Trophoblast cell (in vitro differentiated cells and primary cell): ENCODE measurements at regions not wholly inside any gene's neighbourhood (a gene's known extent, or its start where the extent isn't known, plus 50 kb on each side); places are given as distances from the start of the nearest gene placed in this dataset.
A peak's percentile ranks its signal among the peaks of the same experiment; 100 is the strongest.

Source experiments
- DNase-seq, 2 donors: peaks; one replicate each; pipeline ENCODE4 v3.0.0-alpha.2; 2016
- H2AFZ ChIP-seq: 2 replicates; pipeline ENCODE4 v1.6.1; 2013; ENCODE audit warnings: low read length, moderate library complexity, mild to moderate bottlenecking; ENCODE audit not compliant: insufficient read depth, poor library complexity
- H2AK5ac ChIP-seq: 2 replicates; pipeline ENCODE4 v1.6.1; 2013; ENCODE audit warnings: mild to moderate bottlenecking, low read length
- H2BK120ac ChIP-seq: 2 replicates; pipeline ENCODE4 v1.6.1; 2013; ENCODE audit warnings: low read length, mild to moderate bottlenecking, moderate library complexity; ENCODE audit not compliant: insufficient read depth, poor library complexity
- H2BK12ac ChIP-seq: 2 replicates; pipeline ENCODE4 v1.6.1; 2013; ENCODE audit warnings: mild to moderate bottlenecking, low read length, moderate library complexity
- H2BK5ac ChIP-seq: 2 replicates; pipeline ENCODE4 v1.6.1; 2013; ENCODE audit warnings: low read length, low read depth, moderate library complexity, mild to moderate bottlenecking; ENCODE audit not compliant: poor library complexity
- H3K14ac ChIP-seq: 2 replicates; pipeline ENCODE4 v1.6.1; 2013; ENCODE audit warnings: mild to moderate bottlenecking, low read length
- H3K18ac ChIP-seq: 2 replicates; pipeline ENCODE4 v1.6.1; 2013; ENCODE audit warnings: mild to moderate bottlenecking, low read length
- H3K23ac ChIP-seq: 2 replicates; pipeline ENCODE4 v1.6.1; 2013; ENCODE audit warnings: low read length
- H3K27ac ChIP-seq: 2 replicates; pipeline ENCODE4 v1.5.1; 2013; ENCODE audit warnings: low read depth, mild to moderate bottlenecking, inconsistent platforms, low read length, moderate library complexity
- H3K27me3 ChIP-seq: 2 replicates; pipeline ENCODE4 v1.6.1; 2013; ENCODE audit warnings: inconsistent platforms, mild to moderate bottlenecking, low read length, moderate library complexity; ENCODE audit not compliant: insufficient read depth
- H3K36me3 ChIP-seq, 2 experiments: 1 replicate in 1 of 2; 2 replicates in 1 of 2; pipeline ENCODE4 v1.6.1; 2013; ENCODE audit warnings: low read length in 2 of 2, mild to moderate bottlenecking in 2 of 2, moderate library complexity in 1 of 2; ENCODE audit not compliant: insufficient read depth in 2 of 2, control insufficient read depth in 1 of 2
- H3K4ac ChIP-seq: 2 replicates; pipeline ENCODE4 v1.6.1; 2013; ENCODE audit warnings: low read depth, mild to moderate bottlenecking, low read length, moderate library complexity
- H3K4me1 ChIP-seq, 2 experiments: 1 replicate in 1 of 2; 2 replicates in 1 of 2; pipeline ENCODE4 v1.6.1; 2013; ENCODE audit warnings: low read length in 2 of 2, mild to moderate bottlenecking in 2 of 2, moderate library complexity in 1 of 2; ENCODE audit not compliant: insufficient read depth in 2 of 2, control insufficient read depth in 1 of 2
- H3K4me2 ChIP-seq: 2 replicates; pipeline ENCODE4 v1.6.1; 2013; ENCODE audit warnings: inconsistent platforms, mild to moderate bottlenecking, low read length, moderate library complexity
- H3K4me3 ChIP-seq: 2 replicates; pipeline ENCODE4 v1.5.1; 2013; ENCODE audit warnings: mild to moderate bottlenecking, low read depth, low read length, inconsistent platforms
- H3K79me1 ChIP-seq: one replicate; pipeline ENCODE4 v1.6.1; 2013; ENCODE audit warnings: low read length
- H3K79me2 ChIP-seq: 2 replicates; pipeline ENCODE4 v1.6.1; 2013; ENCODE audit warnings: low read length, mild to moderate bottlenecking; ENCODE audit not compliant: control insufficient read depth, insufficient read depth, poor library complexity
- H3K9ac ChIP-seq: 2 replicates; pipeline ENCODE4 v1.6.1; 2013; ENCODE audit warnings: mild to moderate bottlenecking, low read length
- H3K9me3 ChIP-seq: 2 replicates; pipeline ENCODE4 v1.6.1; 2013; ENCODE audit warnings: low read depth, mild to moderate bottlenecking, control low read depth, inconsistent platforms, low read length; ENCODE audit not compliant: insufficient read depth
- H4K12ac ChIP-seq: 2 replicates; pipeline ENCODE4 v1.6.1; 2013; ENCODE audit warnings: low read depth, mild to moderate bottlenecking, low read length, moderate library complexity
- H4K8ac ChIP-seq: 2 replicates; pipeline ENCODE4 v1.6.1; 2013; ENCODE audit warnings: low read depth, mild to moderate bottlenecking, low read length, moderate library complexity
- H4K91ac ChIP-seq: one replicate; pipeline ENCODE4 v1.6.1; 2013; ENCODE audit warnings: low read depth, mild to moderate bottlenecking, low read length, moderate library complexity
- WGBS: extraction: QIAGEN DNeasy Blood & Tissue Kit; methylation state at CpG from one replicate; pipeline ENCODE4 v1.1.7; 2013; ENCODE audit warnings: missing lambda C conversion rate; ENCODE audit not compliant: insufficient read length, insufficient coverage; ENCODE audit errors: extremely low coverage; 5-methylcytosine and 5-hydroxymethylcytosine counted together

- Histone ChIP-seq H3K27ac (no peak overlapping the region), H2BK5ac (no peak overlapping the region), H4K91ac (no peak overlapping the region), H3K4ac (no peak overlapping the region), H3K36me3 (no peaks in the 10 kb centered on the region), H3K9ac (no peak overlapping the region), H3K9me3 (peaks cover 5% of the 10 kb centered on the region), H3K14ac (no peak overlapping the region), H2BK12ac (no peak overlapping the region), H2AFZ (no peak overlapping the region), H3K79me1 (peaks cover 2% of the 10 kb centered on the region), H4K8ac (no peak overlapping the region), H3K4me2 (no peak overlapping the region), H3K18ac (no peak overlapping the region), H3K27me3 (no peaks in the 10 kb centered on the region), H3K4me3 (no peak overlapping the region), H3K79me2 (no peaks in the 10 kb centered on the region), H3K4me1 (no peaks in the 10 kb centered on the region), H4K12ac (no peak overlapping the region), H2BK120ac (no peak overlapping the region), H3K23ac (no peak overlapping the region), H2AK5ac (no peak overlapping the region)
- DNase-seq, result no peak
- WGBS, result no CpG with 5 or more reads among the region's 3 CpGs
These were observed 499.8 kb upstream of the CDH11 start for GRCh38 chr16:65621640-65622039.

DNA sequence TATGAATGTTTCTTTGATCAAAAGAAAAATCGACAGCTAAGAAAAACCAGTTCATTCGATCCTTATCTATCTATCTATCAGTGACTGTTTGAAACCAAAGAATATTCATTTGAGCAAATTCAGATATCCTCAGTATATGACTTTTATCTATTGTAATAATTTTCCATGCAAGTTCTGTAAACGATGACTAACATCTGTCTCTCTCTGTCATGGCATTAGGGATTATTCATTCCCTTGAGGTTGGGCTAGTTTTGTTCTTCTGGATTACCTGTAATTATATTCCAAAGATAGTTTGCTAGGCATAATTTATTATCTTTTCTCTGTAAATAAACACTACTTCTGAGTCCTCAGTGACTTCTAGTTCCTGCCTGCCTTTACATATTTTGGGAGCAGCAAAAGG is 497.7 kb upstream of the CDH11 start:
- Histone ChIP-seq H3K9ac (no peak overlapping the region), H3K79me1 (peaks cover 2% of the 10 kb centered on the region), H3K4ac (no peak overlapping the region), H4K8ac (no peak overlapping the region), H3K4me3 (no peak overlapping the region), H3K27me3 (no peaks in the 10 kb centered on the region), H2BK12ac (no peak overlapping the region), H4K91ac (no peak overlapping the region), H4K12ac (no peak overlapping the region), H3K79me2 (no peaks in the 10 kb centered on the region), H3K4me1 (no peaks in the 10 kb centered on the region), H2BK5ac (no peak overlapping the region), H3K18ac (no peak overlapping the region), H3K4me2 (no peak overlapping the region), H3K14ac (no peak overlapping the region), H3K9me3 (peaks cover 5% of the 10 kb centered on the region), H2AFZ (no peak overlapping the region), H2AK5ac (no peak overlapping the region), H3K23ac (no peak overlapping the region), H3K27ac (no peak overlapping the region), H3K36me3 (no peaks in the 10 kb centered on the region), H2BK120ac (no peak overlapping the region)
- DNase-seq, result no peak
- no CpG with 5 or more reads among the region's 3 CpGs for WGBS

GRCh38 chr16:65618931-65619330 is 497.1 kb upstream of the CDH11 start:
- no peak overlapping the region for H2BK5ac ChIP-seq
- H3K9me3 ChIP-seq, result peaks cover 5% of the 10 kb centered on the region
- H3K23ac ChIP-seq, result no peak overlapping the region
- H3K4me1 ChIP-seq, result no peaks in the 10 kb centered on the region
- no peak overlapping the region for H2BK12ac ChIP-seq
- H3K4me2 ChIP-seq, result no peak overlapping the region
- H3K27ac ChIP-seq, result no peak overlapping the region
- no peak overlapping the region for H4K8ac ChIP-seq
- H4K12ac ChIP-seq, result no peak overlapping the region
- H3K14ac ChIP-seq, result no peak overlapping the region
- H2AK5ac ChIP-seq, result no peak overlapping the region
- H3K27me3 ChIP-seq, result no peaks in the 10 kb centered on the region
- H2BK120ac ChIP-seq, result no peak overlapping the region
- H4K91ac ChIP-seq, result no peak overlapping the region
- H3K79me2 ChIP-seq, result no peaks in the 10 kb centered on the region
- DNase-seq, result no peak
- H3K4me3 ChIP-seq, result no peak overlapping the region
- no CpG with 5 or more reads among the region's 1 CpG for WGBS
- H3K79me1 ChIP-seq, result no peaks in the 10 kb centered on the region
- no peak overlapping the region for H3K9ac ChIP-seq
- no peaks in the 10 kb centered on the region for H3K36me3 ChIP-seq
- no peak overlapping the region for H2AFZ ChIP-seq
- no peak overlapping the region for H3K4ac ChIP-seq
- no peak overlapping the region for H3K18ac ChIP-seq

- Histone ChIP-seq H3K4ac (no peak overlapping the region), H3K27me3 (no peaks in the 10 kb centered on the region), H4K12ac (no peak overlapping the region), H3K18ac (no peak overlapping the region), H2BK120ac (no peak overlapping the region), H4K8ac (no peak overlapping the region), H2AK5ac (no peak overlapping the region), H2AFZ (no peak overlapping the region), H3K9me3 (peaks cover 5% of the 10 kb centered on the region), H4K91ac (no peak overlapping the region), H3K9ac (no peak overlapping the region), H3K4me1 (no peaks in the 10 kb centered on the region), H3K23ac (no peak overlapping the region), H2BK12ac (peak overlapping the region; percentile 22), H3K14ac (no peak overlapping the region), H3K79me2 (no peaks in the 10 kb centered on the region), H2BK5ac (no peak overlapping the region), H3K27ac (no peak overlapping the region), H3K4me3 (no peak overlapping the region), H3K36me3 (no peaks in the 10 kb centered on the region), H3K4me2 (no peak overlapping the region), H3K79me1 (no peaks in the 10 kb centered on the region)
- no CpG with 5 or more reads among the region's 2 CpGs for WGBS
- no peak for DNase-seq
These were observed 496.5 kb upstream of the CDH11 start for GRCh38 chr16:65618333-65618732.
